HG02981 (cell line): ENCODE measurements at regions not wholly inside any gene's neighbourhood (a gene's known extent, or its start where the extent isn't known, plus 50 kb on each side); places are given as distances from the start of the nearest gene placed in this dataset.
"Not testable (repeated sequence)": the region's sequence is repeated elsewhere in the genome, so short reads cannot be mapped to it uniquely, and the experiment has no call there.

Experiments
- ATAC-seq: cut with Tn5 transposase; IDR thresholded peaks from one replicate; pipeline ENCODE4 v1.9.1; 2021; ENCODE audit warnings: mild to moderate bottlenecking, moderate library complexity; ENCODE audit not compliant: unreplicated experiment

GRCh38 chr1:38522915-38523567, 336.5 kb downstream of the RRAGC start:
- no peak for ATAC-seq

DNA sequence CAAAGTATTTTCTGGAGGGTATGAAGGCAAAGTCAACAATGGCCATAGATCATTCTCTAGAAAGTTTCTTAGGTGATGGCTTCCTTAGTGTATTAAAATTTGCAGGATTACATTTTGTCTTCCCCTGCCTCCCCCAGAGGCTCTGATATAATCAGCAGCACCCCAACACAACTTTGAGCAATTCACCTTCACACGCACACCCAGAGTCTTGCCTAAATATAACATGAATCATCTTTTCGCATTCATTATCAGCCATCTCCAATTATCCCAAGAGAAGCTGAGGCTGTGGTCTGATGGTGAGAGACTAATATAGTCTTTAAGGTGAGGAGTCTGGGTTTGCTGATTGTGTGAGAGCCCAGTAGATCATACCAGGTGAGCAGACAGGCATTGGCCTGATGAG, 343.0 kb downstream of the RRAGC start:
- no peak for ATAC-seq

- ATAC-seq: no peak
These were observed 346.8 kb downstream of the RRAGC start for GRCh38 chr1:38512789-38513188.

- no peak for ATAC-seq
These were observed 347.4 kb downstream of the RRAGC start for GRCh38 chr1:38512024-38512767.

GRCh38 chr1:38508232-38508631, 351.3 kb downstream of the RRAGC start:
- ATAC-seq: no peak

- no peak for ATAC-seq
These were observed 352.0 kb downstream of the RRAGC start for GRCh38 chr1:38507563-38507962.

- no peak for ATAC-seq
These were observed 353.6 kb downstream of the RRAGC start for GRCh38 chr1:38505944-38506343.

GRCh38 chr1:38502758-38503157, 356.8 kb downstream of the RRAGC start:
- ATAC-seq: no peak

- no peak for ATAC-seq
These were observed 358.7 kb downstream of the RRAGC start for GRCh38 chr1:38500891-38501290.

GRCh38 chr1:38500352-38500751, 359.2 kb downstream of the RRAGC start:
- no peak for ATAC-seq

- no peak for ATAC-seq
These were observed 360.9 kb downstream of the RRAGC start for GRCh38 chr1:38498686-38499085.

DNA sequence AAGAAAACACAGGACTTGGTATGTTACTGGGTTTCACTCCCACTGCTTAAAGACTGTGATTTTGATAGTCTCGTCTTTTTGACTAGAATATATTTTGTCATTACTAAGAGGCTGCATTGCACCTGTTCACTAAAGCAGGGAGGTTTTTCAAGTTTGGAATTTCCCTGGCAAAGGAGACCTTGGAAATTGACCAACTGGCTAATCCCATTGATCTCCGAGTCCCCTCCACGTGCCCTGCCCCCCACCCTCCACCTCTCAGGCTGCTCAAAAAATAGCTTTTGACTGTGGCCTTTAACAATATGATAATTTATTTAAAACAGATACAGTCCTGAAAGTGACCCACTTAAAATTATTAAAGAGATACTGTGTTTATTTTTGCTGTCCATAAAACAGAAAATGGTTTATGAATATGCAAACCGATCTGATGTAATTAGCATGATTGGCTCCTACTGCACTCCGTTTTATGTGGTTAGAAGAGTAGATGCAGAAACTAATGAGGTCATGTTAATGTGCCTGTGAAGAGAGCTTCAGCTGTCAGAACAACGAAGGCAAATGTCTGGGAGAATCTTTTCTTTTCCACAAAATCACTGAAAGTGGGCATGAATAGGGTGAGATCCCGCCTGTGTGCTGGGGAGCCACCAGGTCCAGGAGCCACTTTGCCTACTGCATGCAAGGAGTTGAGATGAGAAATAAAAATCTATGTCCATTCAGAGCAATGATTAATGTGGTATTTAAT, 361.5 kb downstream of the RRAGC start:
- no peak for ATAC-seq

GRCh38 chr1:38493306-38493705, 366.3 kb downstream of the RRAGC start:
- ATAC-seq: not testable (repeated sequence)

GRCh38 chr1:38489844-38490270, 369.7 kb downstream of the RRAGC start:
- ATAC-seq: no peak

DNA sequence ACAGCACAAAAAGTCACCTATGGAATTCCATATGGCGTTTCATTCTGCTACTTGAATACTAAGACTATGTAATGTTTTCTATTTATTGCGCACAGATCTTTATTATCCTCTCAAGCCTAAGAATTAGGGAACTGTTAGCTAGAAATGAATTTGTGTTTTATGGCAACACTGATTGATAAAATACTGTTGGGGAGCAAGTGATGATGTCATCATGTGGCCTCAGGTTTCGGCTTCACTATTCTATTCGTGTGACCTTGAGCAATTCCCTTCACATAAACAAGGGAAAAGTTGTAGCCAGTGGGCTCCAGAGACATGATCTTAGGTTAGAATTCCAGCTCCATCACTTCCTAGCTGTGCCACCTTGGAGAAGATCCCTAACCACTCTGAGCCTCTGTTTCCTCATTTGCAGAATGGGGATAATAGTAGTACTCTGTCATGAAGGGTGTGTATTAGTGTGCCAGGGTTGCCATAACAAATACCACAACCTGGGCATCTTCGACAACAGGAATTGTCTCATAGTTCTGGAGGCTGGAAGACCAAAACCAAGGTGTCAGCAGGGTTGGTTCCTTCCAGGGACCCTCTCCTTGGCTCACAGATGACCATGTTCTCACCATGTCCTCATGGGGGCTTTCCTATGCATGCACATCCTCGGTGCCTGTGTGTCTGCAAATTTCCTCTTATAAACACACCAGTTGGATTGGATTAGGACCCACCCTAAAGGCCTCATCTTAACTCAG, 371.2 kb downstream of the RRAGC start:
- ATAC-seq: no peak

GRCh38 chr1:38487396-38487795, 372.2 kb downstream of the RRAGC start:
- no peak for ATAC-seq

DNA sequence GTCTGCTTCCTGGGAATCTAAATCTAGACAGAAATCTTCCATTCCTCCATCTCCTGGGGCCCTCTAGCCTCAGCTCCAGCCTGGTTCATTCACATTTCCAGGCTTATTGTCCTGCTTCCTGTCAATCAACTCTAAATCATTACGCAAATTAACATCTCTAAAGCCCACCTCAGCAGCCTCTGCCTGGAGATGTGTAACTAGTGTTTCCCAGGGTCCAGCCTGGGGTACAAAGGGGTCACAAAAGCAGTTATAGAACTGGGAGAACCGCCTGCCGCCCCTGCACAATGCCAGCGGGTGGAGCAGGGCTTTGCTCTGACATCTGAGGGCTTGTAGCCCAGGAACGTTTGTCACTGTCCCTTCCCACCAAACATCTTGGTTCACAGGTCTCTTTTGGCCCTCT, 373.5 kb downstream of the RRAGC start:
- no peak for ATAC-seq

DNA sequence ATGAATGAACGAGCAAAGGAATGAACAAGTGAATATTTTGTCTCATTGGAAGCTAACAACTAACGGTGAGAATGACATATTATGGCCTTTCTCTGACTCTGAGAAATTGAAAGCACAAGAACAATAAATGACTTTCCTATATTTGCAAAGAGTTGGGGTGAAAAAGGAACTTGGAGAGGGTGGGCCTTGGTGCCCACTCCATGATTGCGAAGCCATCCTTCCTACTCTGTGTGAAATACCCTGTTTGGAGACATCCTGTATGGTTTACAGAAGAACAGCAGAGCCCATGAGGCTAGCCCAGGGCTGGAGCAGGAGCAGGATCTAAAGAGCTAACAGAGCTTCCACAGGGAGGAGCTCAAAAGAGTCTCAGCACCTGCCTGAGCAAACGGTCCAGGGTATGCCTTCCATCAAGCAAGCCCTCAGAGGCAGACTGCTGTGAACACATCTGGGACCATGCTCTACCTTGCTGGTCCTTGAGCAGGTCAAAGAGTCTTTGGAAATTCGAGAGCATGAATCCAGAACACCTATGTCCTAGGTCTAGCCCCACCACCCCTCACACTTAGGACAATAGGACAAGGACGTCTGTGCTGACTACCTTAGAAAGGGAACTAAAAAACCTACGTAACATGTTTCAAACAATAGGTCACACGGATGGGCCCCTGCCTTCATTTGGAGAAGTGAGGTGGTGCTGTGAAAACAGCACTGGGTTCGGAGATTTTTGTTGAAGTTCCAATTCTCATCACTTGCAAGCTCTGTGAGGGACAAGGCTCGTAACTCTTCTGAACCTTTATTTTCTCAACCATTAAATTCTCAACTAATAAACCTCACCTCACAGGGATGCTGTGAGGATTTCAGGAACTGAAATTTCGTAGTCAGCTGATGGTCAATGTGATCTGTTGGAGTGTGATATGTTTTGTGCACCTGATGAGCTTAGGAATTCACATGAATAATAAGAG, 377.4 kb downstream of the RRAGC start:
- no peak for ATAC-seq

- ATAC-seq: not testable (repeated sequence)
These were observed 379.9 kb downstream of the RRAGC start for GRCh38 chr1:38479662-38480061.

DNA sequence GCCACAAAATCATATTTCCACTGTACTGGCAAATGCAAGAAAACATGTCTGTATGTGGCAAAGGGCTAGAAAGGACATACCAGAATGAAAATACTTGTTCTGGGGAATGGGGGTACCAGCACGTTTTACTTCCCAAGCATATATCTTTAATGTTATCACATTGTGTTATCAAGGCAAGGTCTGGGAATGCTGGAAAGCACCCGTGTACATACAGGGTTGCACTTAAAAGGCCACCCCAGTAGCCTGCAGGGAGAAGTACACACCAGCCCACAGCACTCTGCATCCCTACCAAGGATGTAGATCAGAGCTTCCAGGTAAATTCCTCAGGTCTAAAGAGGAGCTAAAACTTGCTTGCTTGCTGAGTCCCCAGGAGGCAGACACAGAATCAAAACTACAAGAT, 381.8 kb downstream of the RRAGC start:
- ATAC-seq: no peak
